Body of pancreas (tissue), 4 donors: ENCODE measurements at regions not wholly inside any gene's neighbourhood (a gene's known extent, or its start where the extent isn't known, plus 50 kb on each side); places are given as distances from the start of the nearest gene placed in this dataset.

ENCODE experiments used
- POLR2A ChIP-seq, 3 donors: fragments of 450-650 bp; IDR thresholded peaks; one replicate each; pipeline ENCODE4 v1.6.1; 2016; ENCODE audit warnings: antibody characterized with exemption in 3 of 3, mild to moderate bottlenecking in 2 of 3
- TF ChIP-seq, protein P1 (sequence below), 7 experiments: fragments of 450-650 bp in 4 of 7; fragments of 200-600 bp in 3 of 7; sonication (generic) in 3 of 7; IDR thresholded peaks; one replicate each; pipeline ENCODE4 v1.5.1; 2016 to 2019; ENCODE audit warnings: antibody characterized with exemption in 7 of 7

DNA sequence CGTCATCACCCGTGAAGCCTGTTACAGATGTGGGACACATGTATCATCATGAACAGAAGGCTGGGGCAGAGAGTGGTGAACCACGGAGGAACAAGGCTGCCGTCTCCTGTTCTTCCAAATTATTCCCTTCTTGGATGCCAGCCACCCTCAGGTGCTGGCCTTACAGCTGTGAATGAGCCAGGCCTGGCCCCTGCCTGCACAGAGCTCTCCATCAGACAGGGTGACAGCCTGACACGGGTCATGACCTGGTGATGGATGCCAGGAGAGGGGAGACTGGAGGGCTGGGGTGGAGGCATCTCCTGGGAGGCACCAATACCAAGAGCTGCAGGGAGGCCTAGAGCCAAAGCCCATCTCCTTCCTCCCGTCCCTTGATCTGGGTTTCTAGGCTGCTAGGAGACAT lies 230.0 kb upstream of the C1orf174 start:
- peak in 1 of 3 donors; percentile 5 for TF ChIP-seq POLR2A (IDR thresholded peaks at IDR 0.05)
- TF ChIP-seq, protein P1, sequence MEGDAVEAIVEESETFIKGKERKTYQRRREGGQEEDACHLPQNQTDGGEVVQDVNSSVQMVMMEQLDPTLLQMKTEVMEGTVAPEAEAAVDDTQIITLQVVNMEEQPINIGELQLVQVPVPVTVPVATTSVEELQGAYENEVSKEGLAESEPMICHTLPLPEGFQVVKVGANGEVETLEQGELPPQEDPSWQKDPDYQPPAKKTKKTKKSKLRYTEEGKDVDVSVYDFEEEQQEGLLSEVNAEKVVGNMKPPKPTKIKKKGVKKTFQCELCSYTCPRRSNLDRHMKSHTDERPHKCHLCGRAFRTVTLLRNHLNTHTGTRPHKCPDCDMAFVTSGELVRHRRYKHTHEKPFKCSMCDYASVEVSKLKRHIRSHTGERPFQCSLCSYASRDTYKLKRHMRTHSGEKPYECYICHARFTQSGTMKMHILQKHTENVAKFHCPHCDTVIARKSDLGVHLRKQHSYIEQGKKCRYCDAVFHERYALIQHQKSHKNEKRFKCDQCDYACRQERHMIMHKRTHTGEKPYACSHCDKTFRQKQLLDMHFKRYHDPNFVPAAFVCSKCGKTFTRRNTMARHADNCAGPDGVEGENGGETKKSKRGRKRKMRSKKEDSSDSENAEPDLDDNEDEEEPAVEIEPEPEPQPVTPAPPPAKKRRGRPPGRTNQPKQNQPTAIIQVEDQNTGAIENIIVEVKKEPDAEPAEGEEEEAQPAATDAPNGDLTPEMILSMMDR (IDR thresholded peaks at IDR 0.05), result no peak
